Endothelial cell (in vitro differentiated cells): ENCODE measurements at regions not wholly inside any gene's neighbourhood (a gene's known extent, or its start where the extent isn't known, plus 50 kb on each side); places are given as distances from the start of the nearest gene placed in this dataset.
A peak's percentile ranks its signal among the peaks of the same experiment; 100 is the strongest.

Source experiments
- DNase-seq: peaks from one replicate; pipeline ENCODE4 v3.0.0; 2021; ENCODE audit warnings: low spot score
- H3K27ac Mint-ChIP-seq: one replicate; pipeline ENCODE4 v1.8.0; 2021; ENCODE audit warnings: mixed read lengths, inconsistent platforms; ENCODE audit not compliant: unreplicated experiment
- H3K27me3 Mint-ChIP-seq: one replicate; pipeline ENCODE4 v1.8.0; 2021; ENCODE audit warnings: mild to moderate bottlenecking, moderate library complexity, mixed read lengths, inconsistent platforms; ENCODE audit not compliant: unreplicated experiment
- H3K36me3 Mint-ChIP-seq: one replicate; pipeline ENCODE4 v1.8.0; 2021; ENCODE audit warnings: mild to moderate bottlenecking, low read depth, mixed read lengths, inconsistent platforms; ENCODE audit not compliant: unreplicated experiment
- H3K4me1 Mint-ChIP-seq: one replicate; pipeline ENCODE4 v1.8.0; 2021; ENCODE audit warnings: mild to moderate bottlenecking, mixed read lengths, inconsistent platforms; ENCODE audit not compliant: unreplicated experiment
- H3K4me3 Mint-ChIP-seq: one replicate; pipeline ENCODE4 v1.8.0; 2021; ENCODE audit warnings: mild to moderate bottlenecking, mixed read lengths, inconsistent platforms; ENCODE audit not compliant: unreplicated experiment
- H3K9me3 Mint-ChIP-seq: one replicate; pipeline ENCODE4 v1.8.0; 2021; ENCODE audit warnings: mixed read lengths, inconsistent platforms; ENCODE audit not compliant: unreplicated experiment
- CTCF ChIP-seq: fragments of 200-600 bp; sonication (generic); IDR thresholded peaks from one replicate; pipeline ENCODE4 v1.5.0; 2021; ENCODE audit warnings: antibody characterized with exemption; ENCODE audit not compliant: unreplicated experiment

GRCh38 chr12:91991399-91992187 is 154.1 kb downstream of the BTG1 start:
- H3K4me1 Mint-ChIP-seq = peaks cover 40% of the 10 kb centered on the region

GRCh38 chr12:91990525-91990924 is 155.1 kb downstream of the BTG1 start:
- Mint-ChIP-seq H3K27me3 (no peaks in the 10 kb centered on the region), H3K4me3 (no peak overlapping the region), H3K9me3 (no peaks in the 10 kb centered on the region), H3K36me3 (no peaks in the 10 kb centered on the region), H3K4me1 (peaks cover 50% of the 10 kb centered on the region), H3K27ac (peak overlapping the region; percentile 90)
- no peak for DNase-seq
- TF ChIP-seq CTCF = no peak

More at GRCh38 chr12:91991399-91992187, 154.1 kb downstream of the BTG1 start:
- Mint-ChIP-seq H3K36me3 (no peaks in the 10 kb centered on the region), H3K4me3 (no peak overlapping the region), H3K27ac (no peak overlapping the region), H3K27me3 (no peaks in the 10 kb centered on the region), H3K9me3 (no peaks in the 10 kb centered on the region)
- no peak for TF ChIP-seq CTCF
- no peak for DNase-seq

GRCh38 chr12:91989143-91989542 is 156.5 kb downstream of the BTG1 start:
- Mint-ChIP-seq H3K36me3 (no peaks in the 10 kb centered on the region), H3K4me1 (peaks cover 57% of the 10 kb centered on the region), H3K9me3 (no peaks in the 10 kb centered on the region), H3K27ac (no peak overlapping the region), H3K4me3 (no peak overlapping the region), H3K27me3 (no peaks in the 10 kb centered on the region)
- TF ChIP-seq CTCF = no peak
- DNase-seq = no peak

- Mint-ChIP-seq H3K4me1 (peaks cover 57% of the 10 kb centered on the region), H3K27ac (peak overlapping the region; percentile 76), H3K9me3 (no peaks in the 10 kb centered on the region)
Measured at GRCh38 chr12:91988086-91988923, 157.3 kb downstream of the BTG1 start.

More at GRCh38 chr12:91988086-91988923, 157.3 kb downstream of the BTG1 start:
- no peak for TF ChIP-seq CTCF
- DNase-seq = peak; percentile 19
- no peaks in the 10 kb centered on the region for H3K27me3 Mint-ChIP-seq
- H3K36me3 Mint-ChIP-seq = no peaks in the 10 kb centered on the region
- no peak overlapping the region for H3K4me3 Mint-ChIP-seq
